Calu3 (cell line): ENCODE measurements at regions not wholly inside any gene's neighbourhood (a gene's known extent, or its start where the extent isn't known, plus 50 kb on each side); places are given as distances from the start of the nearest gene placed in this dataset.

Experiments
- BruUV-seq: library from RNA; stranded (reverse); fragments of 400-500 nt; replicated peaks from 2 replicates; lab custom pipeline; 2021; lab: Mats Ljungman, UMichigan
- CTCF ChIA-PET: fragments of 300-600 bp; sonication (Branson Sonifier 250); formaldehyde crosslinking; loops from one replicate; lab custom pipeline; 2022; ENCODE audit warnings: antibody characterized with exemption; lab: Charles Lee
- DNase-seq: peaks from one replicate; pipeline ENCODE4 v3.0.0; 2022
- H3K27ac Mint-ChIP-seq: one replicate; pipeline ENCODE4 v1.8.0; 2022; ENCODE audit warnings: mixed read lengths; ENCODE audit not compliant: unreplicated experiment
- H3K27me3 Mint-ChIP-seq: one replicate; pipeline ENCODE4 v1.8.0; 2022; ENCODE audit warnings: mixed read lengths; ENCODE audit not compliant: unreplicated experiment
- H3K36me3 Mint-ChIP-seq: one replicate; pipeline ENCODE4 v1.8.0; 2022; ENCODE audit warnings: mild to moderate bottlenecking, moderate library complexity, mixed read lengths; ENCODE audit not compliant: insufficient read depth, unreplicated experiment
- H3K4me1 Mint-ChIP-seq: one replicate; pipeline ENCODE4 v1.8.0; 2022; ENCODE audit warnings: mild to moderate bottlenecking, low read depth, mixed read lengths; ENCODE audit not compliant: unreplicated experiment
- H3K4me3 Mint-ChIP-seq: one replicate; pipeline ENCODE4 v1.8.0; 2022; ENCODE audit warnings: mild to moderate bottlenecking, low read depth, moderate library complexity, mixed read lengths; ENCODE audit not compliant: unreplicated experiment
- H3K9me3 Mint-ChIP-seq: one replicate; pipeline ENCODE4 v1.8.0; 2022; ENCODE audit warnings: low read depth, mixed read lengths; ENCODE audit not compliant: unreplicated experiment
- CTCF ChIP-seq: fragments of 200-600 bp; IDR thresholded peaks from one replicate; pipeline ENCODE4 v1.8.0; 2022; ENCODE audit warnings: antibody characterized with exemption; ENCODE audit not compliant: unreplicated experiment
- intact Hi-C: fragments of 100-400 bp; cut with micrococcal nuclease; formaldehyde crosslinking; loops from one replicate; pipeline ENCODE4 v1.10.0; 2022; ENCODE audit not compliant: unreplicated experiment

- BruUV-seq, result no TSS peak
- Mint-ChIP-seq H3K4me3 (no peak overlapping the region), H3K9me3 (no peaks in the 10 kb centered on the region), H3K36me3 (no peaks in the 10 kb centered on the region), H3K27me3 (peaks cover 65% of the 10 kb centered on the region), H3K4me1 (no peaks in the 10 kb centered on the region), H3K27ac (no peak overlapping the region)
- no peak for DNase-seq
- intact Hi-C loops, result no loop called here
- CTCF ChIA-PET, result no interaction called here
- TF ChIP-seq CTCF, result no peak
Measured at GRCh38 chr12:131497966-131498365, 212.9 kb upstream of the SFSWAP start.

- no peak overlapping the region for H3K4me3 Mint-ChIP-seq
- intact Hi-C loops, result no loop called here
- peaks cover 65% of the 10 kb centered on the region for H3K27me3 Mint-ChIP-seq
- H3K4me1 Mint-ChIP-seq, result no peaks in the 10 kb centered on the region
- no peak overlapping the region for H3K27ac Mint-ChIP-seq
- H3K36me3 Mint-ChIP-seq, result no peaks in the 10 kb centered on the region
- no peak for DNase-seq
- no TSS peak for BruUV-seq
- TF ChIP-seq CTCF, result no peak
- H3K9me3 Mint-ChIP-seq, result no peaks in the 10 kb centered on the region
- CTCF ChIA-PET, result no interaction called here
Measured at GRCh38 chr12:131499160-131499863, 211.6 kb upstream of the SFSWAP start.

- intact Hi-C loops, result no loop called here
- CTCF ChIA-PET, result no interaction called here
- Mint-ChIP-seq H3K4me3 (no peak overlapping the region), H3K36me3 (no peaks in the 10 kb centered on the region), H3K27me3 (peaks cover 61% of the 10 kb centered on the region), H3K27ac (no peak overlapping the region), H3K9me3 (no peaks in the 10 kb centered on the region), H3K4me1 (no peaks in the 10 kb centered on the region)
- BruUV-seq, result no TSS peak
- DNase-seq, result no peak
- no peak for TF ChIP-seq CTCF
Measured at GRCh38 chr12:131499864-131500190, 211.1 kb upstream of the SFSWAP start.

- DNase-seq, result no peak
- no peak for TF ChIP-seq CTCF
- Mint-ChIP-seq H3K4me1 (no peaks in the 10 kb centered on the region), H3K36me3 (no peaks in the 10 kb centered on the region), H3K9me3 (no peaks in the 10 kb centered on the region), H3K27ac (no peak overlapping the region), H3K4me3 (no peak overlapping the region), H3K27me3 (peaks cover 53% of the 10 kb centered on the region)
- no TSS peak for BruUV-seq
- CTCF ChIA-PET, result no interaction called here
- intact Hi-C loops, result no loop called here
Measured at GRCh38 chr12:131500564-131500963, 210.3 kb upstream of the SFSWAP start.
